GM12892 (cell line): ENCODE measurements at regions not wholly inside any gene's neighbourhood (a gene's known extent, or its start where the extent isn't known, plus 50 kb on each side); places are given as distances from the start of the nearest gene placed in this dataset.

Source experiments
- POLR2A ChIP-seq: IDR thresholded peaks from 2 replicates; pipeline ENCODE4 v1.6.1; 2011; ENCODE audit warnings: low read depth, low read length, control low read depth
- POLR2AphosphoS5 ChIP-seq: IDR thresholded peaks from 2 replicates; pipeline ENCODE4 v1.6.1; 2011; ENCODE audit warnings: low read depth, low read length, control low read depth
- TAF1 ChIP-seq: IDR thresholded peaks from 2 replicates; pipeline ENCODE4 v1.6.1; 2011; ENCODE audit warnings: low read depth, mild to moderate bottlenecking, control low read depth, low read length, borderline replicate concordance

GRCh38 chr12:14308516-14308915, 57.0 kb upstream of the ATF7IP start:
- no peak for TF ChIP-seq POLR2A
- TF ChIP-seq POLR2AphosphoS5: no peak
- TF ChIP-seq TAF1: no peak
